ENCODE measurements at regions not wholly inside any gene's neighbourhood (a gene's known extent, or its start where the extent isn't known, plus 50 kb on each side); places are given as distances from the start of the nearest gene placed in this dataset.

GRCh38 chr5:133905424-133905823 is 63.0 kb downstream of the C5orf15 start:
- no peak for DNase-seq (ENCODE audit: low read depth in 4 of 4, low spot score in 3 of 4)

- no peak for DNase-seq (ENCODE audit: low read depth in 4 of 4, low spot score in 3 of 4)
Observed at GRCh38 chr5:133904641-133905040, 63.8 kb downstream of the C5orf15 start.

- DNase-seq (ENCODE audit: low read depth in 4 of 4, low spot score in 3 of 4), result no peak
Observed at GRCh38 chr5:133902511-133903118, 65.8 kb downstream of the C5orf15 start.

GRCh38 chr5:133900534-133901270 is 67.7 kb downstream of the C5orf15 start:
- DNase-seq (ENCODE audit: low read depth in 4 of 4, low spot score in 3 of 4), result no peak

GRCh38 chr5:133899506-133899905 is 68.9 kb downstream of the C5orf15 start:
- no peak for DNase-seq (ENCODE audit: low read depth in 4 of 4, low spot score in 3 of 4)

GRCh38 chr5:133898440-133898839 is 70.0 kb downstream of the C5orf15 start:
- DNase-seq (ENCODE audit: low read depth in 4 of 4, low spot score in 3 of 4), result no peak

- DNase-seq (ENCODE audit: low read depth in 4 of 4, low spot score in 3 of 4), result no peak
Observed at GRCh38 chr5:133897431-133897830, 71.0 kb downstream of the C5orf15 start.

GRCh38 chr5:133896873-133897272 is 71.6 kb downstream of the C5orf15 start:
- DNase-seq (ENCODE audit: low read depth in 4 of 4, low spot score in 3 of 4), result no peak

- no peak for DNase-seq (ENCODE audit: low read depth in 4 of 4, low spot score in 3 of 4)
Observed at GRCh38 chr5:133895979-133896845, 72.2 kb downstream of the C5orf15 start.

- no peak for DNase-seq (ENCODE audit: low read depth in 4 of 4, low spot score in 3 of 4)
Observed at GRCh38 chr5:133894143-133894542, 74.3 kb downstream of the C5orf15 start.

GRCh38 chr5:133892774-133893173 is 75.7 kb downstream of the C5orf15 start:
- no peak for DNase-seq (ENCODE audit: low read depth in 4 of 4, low spot score in 3 of 4)

GRCh38 chr5:133892306-133892705 is 76.1 kb downstream of the C5orf15 start:
- no peak for DNase-seq (ENCODE audit: low read depth in 4 of 4, low spot score in 3 of 4)

- no peak for DNase-seq (ENCODE audit: low read depth in 4 of 4, low spot score in 3 of 4)
Observed at GRCh38 chr5:133891390-133891789, 77.0 kb downstream of the C5orf15 start.

GRCh38 chr5:133890776-133891280 is 77.6 kb downstream of the C5orf15 start:
- DNase-seq (ENCODE audit: low read depth in 4 of 4, low spot score in 3 of 4), result no peak

- DNase-seq (ENCODE audit: low read depth in 4 of 4, low spot score in 3 of 4), result no peak
Observed at GRCh38 chr5:133890314-133890713, 78.1 kb downstream of the C5orf15 start.

GRCh38 chr5:133889271-133889905 is 79.0 kb downstream of the C5orf15 start:
- DNase-seq (ENCODE audit: low read depth in 4 of 4, low spot score in 3 of 4), result no peak

- no peak for DNase-seq (ENCODE audit: low read depth in 4 of 4, low spot score in 3 of 4)
Observed at GRCh38 chr5:133888625-133888991, 79.8 kb downstream of the C5orf15 start.

GRCh38 chr5:133885566-133885965 is 82.9 kb downstream of the C5orf15 start:
- no peak for DNase-seq (ENCODE audit: low read depth in 4 of 4, low spot score in 3 of 4)

- DNase-seq (ENCODE audit: low read depth in 4 of 4, low spot score in 3 of 4), result peak; percentile 39 to 58 (median 48)
Observed at GRCh38 chr5:133884569-133885311, 83.7 kb downstream of the C5orf15 start.

- no peak for DNase-seq (ENCODE audit: low read depth in 4 of 4, low spot score in 3 of 4)
Observed at GRCh38 chr5:133883916-133884315, 84.5 kb downstream of the C5orf15 start.
